Adipocyte (in vitro differentiated cells): ENCODE measurements at regions not wholly inside any gene's neighbourhood (a gene's known extent, or its start where the extent isn't known, plus 50 kb on each side); places are given as distances from the start of the nearest gene placed in this dataset.

ENCODE experiments used
- DNase-seq: peaks from one replicate; pipeline ENCODE4 v3.0.0-alpha.2; 2015; ENCODE audit warnings: low read depth
- H3K27me3 ChIP-seq: replicated peaks from 2 replicates; pipeline ENCODE4 v1.7.0; 2013; ENCODE audit warnings: mild to moderate bottlenecking, low read length, moderate library complexity; ENCODE audit not compliant: control insufficient read depth, insufficient read depth
- H3K36me3 ChIP-seq: 2 replicates; pipeline ENCODE4 v1.7.0; 2013; ENCODE audit warnings: low read length, mild to moderate bottlenecking, moderate library complexity; ENCODE audit not compliant: control insufficient read depth, insufficient read depth, severe bottlenecking
- H3K4me1 ChIP-seq: 2 replicates; pipeline ENCODE4 v1.7.0; 2013; ENCODE audit warnings: mild to moderate bottlenecking, low read length, moderate library complexity; ENCODE audit not compliant: control insufficient read depth, insufficient read depth
- H3K4me3 ChIP-seq: 2 replicates; pipeline ENCODE4 v1.7.0; 2013; ENCODE audit warnings: mild to moderate bottlenecking, low read length, moderate library complexity
- H3K9ac ChIP-seq: 2 replicates; pipeline ENCODE4 v1.7.0; 2013; ENCODE audit warnings: mild to moderate bottlenecking, low read length, moderate library complexity
- H3K9me3 ChIP-seq: 2 replicates; pipeline ENCODE4 v1.7.0; 2013; ENCODE audit warnings: mild to moderate bottlenecking, low read length, moderate library complexity; ENCODE audit not compliant: control insufficient read depth

DNA sequence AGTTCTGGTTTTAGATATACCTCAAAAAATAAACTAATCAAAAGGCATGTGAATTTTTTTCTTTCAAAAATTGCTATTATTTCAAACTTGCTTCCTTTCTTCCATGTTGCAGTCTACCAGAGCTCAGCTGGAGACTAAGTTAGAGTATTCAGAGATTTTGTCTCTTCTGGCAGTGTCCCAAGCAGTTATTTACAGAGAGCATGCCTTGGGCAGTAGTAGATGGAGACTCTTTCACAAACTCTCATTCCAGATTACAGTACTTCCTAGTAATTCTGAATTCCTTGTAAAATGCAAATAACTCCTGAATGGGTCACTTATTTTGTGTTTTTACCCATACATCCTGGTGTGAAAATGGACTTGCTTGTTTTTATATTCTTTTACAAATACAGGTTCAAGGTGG, 703.4 kb downstream of the EPHA7 start:
- H3K9me3 ChIP-seq: no peaks in the 10 kb centered on the region
- H3K36me3 ChIP-seq: no peaks in the 10 kb centered on the region
- H3K4me1 ChIP-seq: no peaks in the 10 kb centered on the region
- no peak for DNase-seq
- no peaks in the 10 kb centered on the region for H3K27me3 ChIP-seq
- no peak overlapping the region for H3K4me3 ChIP-seq
- no peak overlapping the region for H3K9ac ChIP-seq

DNA sequence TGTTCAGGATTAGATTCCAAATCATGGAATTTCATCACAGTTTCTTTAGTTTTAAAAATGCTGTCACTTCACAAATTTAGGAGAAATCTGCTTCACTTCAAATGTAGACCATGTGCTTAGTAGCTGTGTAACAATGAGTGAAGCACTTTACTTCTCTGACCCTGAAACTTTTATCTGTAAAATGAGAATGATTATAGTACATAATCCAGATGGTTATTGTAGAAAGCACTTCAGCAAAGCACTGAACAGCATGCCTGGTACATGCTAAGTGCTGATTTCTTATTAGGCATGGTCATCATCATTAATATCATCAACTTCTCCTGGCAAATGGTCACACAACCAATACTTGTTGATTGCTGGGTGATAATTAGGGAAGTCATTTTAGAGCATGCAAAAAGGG, 705.0 kb downstream of the EPHA7 start:
- Histone ChIP-seq H3K27me3 (no peaks in the 10 kb centered on the region), H3K4me3 (no peak overlapping the region), H3K9me3 (no peaks in the 10 kb centered on the region), H3K36me3 (no peaks in the 10 kb centered on the region), H3K9ac (no peak overlapping the region), H3K4me1 (no peaks in the 10 kb centered on the region)
- DNase-seq: no peak

DNA sequence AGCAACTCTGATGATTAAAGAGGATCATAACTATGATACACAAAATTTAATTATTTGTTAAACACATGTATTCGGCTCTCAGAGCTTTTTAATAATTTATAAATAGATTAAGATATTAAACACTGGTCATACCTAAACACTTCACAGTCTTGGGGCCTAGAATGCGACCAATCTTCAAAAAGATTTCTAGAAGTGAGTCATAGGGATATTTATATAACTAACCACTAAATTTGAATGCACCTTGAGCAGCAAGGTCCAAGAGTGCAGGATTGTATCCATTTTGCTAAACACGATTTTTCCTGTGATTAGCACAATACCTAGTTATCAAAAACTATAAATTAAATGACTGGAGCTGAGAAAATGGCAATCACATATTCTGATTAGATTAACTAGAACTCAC, 709.3 kb downstream of the EPHA7 start:
- H3K4me1 ChIP-seq: no peaks in the 10 kb centered on the region
- H3K4me3 ChIP-seq: no peak overlapping the region
- no peaks in the 10 kb centered on the region for H3K27me3 ChIP-seq
- no peaks in the 10 kb centered on the region for H3K9me3 ChIP-seq
- H3K9ac ChIP-seq: no peak overlapping the region
- DNase-seq: no peak
- no peaks in the 10 kb centered on the region for H3K36me3 ChIP-seq

DNA sequence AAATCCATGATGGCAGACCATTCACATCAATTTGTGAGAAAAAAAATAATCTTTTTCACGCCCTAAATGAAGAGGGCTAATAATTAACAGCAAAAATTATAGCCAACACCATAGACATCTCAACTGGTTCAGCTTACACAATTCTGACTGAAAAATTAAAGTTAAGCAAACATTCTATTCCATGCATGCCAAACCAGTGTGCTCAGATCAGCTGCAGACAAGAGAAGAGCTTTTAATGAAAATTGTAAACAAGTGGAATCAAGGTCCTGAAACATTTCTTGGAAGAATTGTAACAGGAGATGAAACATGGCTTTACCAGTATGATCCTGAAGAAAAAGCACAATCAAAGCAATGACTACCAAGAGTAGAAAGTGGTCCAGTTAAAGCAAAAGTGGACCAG, 710.4 kb downstream of the EPHA7 start:
- no peaks in the 10 kb centered on the region for H3K9me3 ChIP-seq
- H3K9ac ChIP-seq: no peak overlapping the region
- no peaks in the 10 kb centered on the region for H3K4me1 ChIP-seq
- H3K4me3 ChIP-seq: no peak overlapping the region
- no peaks in the 10 kb centered on the region for H3K27me3 ChIP-seq
- no peaks in the 10 kb centered on the region for H3K36me3 ChIP-seq
- no peak for DNase-seq

DNA sequence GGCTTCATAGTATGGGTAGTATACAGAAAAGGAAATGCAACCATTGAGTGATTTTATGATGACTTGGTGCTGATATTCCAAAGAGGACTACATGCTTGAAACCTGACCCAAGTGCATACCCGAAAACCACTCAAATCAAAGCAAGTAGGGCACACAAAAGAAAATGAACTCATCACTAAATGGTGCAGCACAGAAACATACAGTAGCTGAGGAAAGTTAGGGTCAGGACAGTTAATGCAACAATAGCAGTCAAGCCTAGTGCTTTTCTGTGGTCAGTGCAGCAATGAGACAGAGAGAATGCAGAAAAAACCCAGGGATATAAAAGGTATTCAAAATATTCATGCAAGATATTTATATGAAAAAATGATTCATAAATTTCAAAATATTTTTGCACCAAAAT, 711.1 kb downstream of the EPHA7 start:
- Histone ChIP-seq H3K36me3 (no peaks in the 10 kb centered on the region), H3K4me1 (no peaks in the 10 kb centered on the region), H3K27me3 (no peaks in the 10 kb centered on the region), H3K4me3 (no peak overlapping the region), H3K9me3 (no peaks in the 10 kb centered on the region), H3K9ac (no peak overlapping the region)
- no peak for DNase-seq

DNA sequence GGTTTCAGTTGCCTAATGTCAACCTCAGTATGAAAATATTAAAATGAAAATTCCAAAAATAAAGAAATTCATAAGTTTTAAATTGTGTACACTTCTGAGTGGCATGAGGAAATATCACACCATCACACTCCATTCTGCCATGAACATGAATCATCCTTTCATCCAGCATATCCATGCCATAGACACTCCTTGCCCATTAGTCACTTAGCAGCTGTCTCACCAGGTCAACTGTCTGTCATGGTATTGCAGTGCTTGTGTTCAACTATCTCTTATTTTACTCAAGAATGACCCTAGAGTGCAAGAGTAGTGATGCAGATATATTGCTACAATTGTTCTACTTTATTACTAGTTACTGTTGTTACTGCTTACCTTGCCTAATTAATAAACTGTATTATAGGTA, 712.4 kb downstream of the EPHA7 start:
- H3K36me3 ChIP-seq: no peaks in the 10 kb centered on the region
- no peaks in the 10 kb centered on the region for H3K27me3 ChIP-seq
- H3K4me3 ChIP-seq: no peak overlapping the region
- H3K9ac ChIP-seq: no peak overlapping the region
- no peaks in the 10 kb centered on the region for H3K9me3 ChIP-seq
- no peak for DNase-seq
- no peaks in the 10 kb centered on the region for H3K4me1 ChIP-seq

DNA sequence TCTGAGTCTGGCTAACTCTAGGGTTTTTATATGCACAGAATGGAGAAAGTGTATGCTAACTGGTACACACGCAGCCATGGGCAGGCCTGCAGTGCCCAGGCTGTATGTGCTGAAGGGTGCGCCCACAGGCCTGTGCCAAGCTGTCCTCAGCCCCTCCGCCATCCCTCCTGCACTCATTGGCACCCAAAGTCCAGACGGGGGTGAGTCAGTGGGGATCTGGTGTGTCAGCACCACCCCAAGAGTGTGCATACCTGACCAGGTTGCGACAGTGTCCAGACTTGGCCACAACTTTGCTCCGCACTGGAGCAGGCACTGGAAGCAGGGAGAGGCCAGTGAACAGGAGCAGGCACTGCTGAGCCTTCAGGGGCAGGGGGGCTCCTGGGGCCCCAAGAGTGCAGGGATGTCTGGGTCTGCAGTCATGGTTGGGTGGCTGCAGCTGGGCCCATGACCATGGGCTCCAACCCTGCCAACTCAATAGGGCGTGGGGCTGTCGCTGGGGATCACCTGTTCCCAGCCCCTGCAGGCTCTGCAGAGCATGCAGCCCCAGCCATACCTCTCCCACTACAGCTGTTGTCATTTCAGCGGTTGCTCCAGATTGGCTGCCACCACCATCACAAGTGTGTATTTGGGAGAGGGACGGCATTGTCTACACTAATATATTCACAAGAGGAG, 717.8 kb downstream of the EPHA7 start:
- Histone ChIP-seq H3K4me1 (no peaks in the 10 kb centered on the region), H3K9ac (no peak overlapping the region), H3K36me3 (no peaks in the 10 kb centered on the region), H3K9me3 (no peaks in the 10 kb centered on the region), H3K4me3 (no peak overlapping the region), H3K27me3 (no peaks in the 10 kb centered on the region)
- no peak for DNase-seq

DNA sequence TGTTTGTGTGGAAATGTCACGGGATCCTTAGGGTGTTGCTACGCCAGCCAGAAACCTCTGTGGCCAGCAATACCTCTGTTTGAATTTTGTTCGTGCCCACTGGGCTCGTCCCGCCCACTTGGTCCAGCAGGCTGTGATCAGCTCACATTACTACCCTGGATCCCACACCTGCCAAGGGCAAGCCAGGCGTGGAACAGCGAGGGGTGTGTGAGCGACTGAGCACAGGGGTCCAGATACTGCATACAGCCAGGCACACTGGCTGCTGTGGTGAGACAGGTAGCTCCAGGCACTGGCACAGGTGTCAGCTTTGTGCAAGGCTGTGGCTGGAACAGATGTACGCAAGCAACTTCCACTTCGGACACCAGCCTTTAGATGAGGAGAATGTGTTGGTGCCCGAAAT, 718.9 kb downstream of the EPHA7 start:
- no peak overlapping the region for H3K9ac ChIP-seq
- no peaks in the 10 kb centered on the region for H3K9me3 ChIP-seq
- H3K27me3 ChIP-seq: no peaks in the 10 kb centered on the region
- H3K36me3 ChIP-seq: no peaks in the 10 kb centered on the region
- H3K4me3 ChIP-seq: no peak overlapping the region
- H3K4me1 ChIP-seq: no peaks in the 10 kb centered on the region
- DNase-seq: no peak

DNA sequence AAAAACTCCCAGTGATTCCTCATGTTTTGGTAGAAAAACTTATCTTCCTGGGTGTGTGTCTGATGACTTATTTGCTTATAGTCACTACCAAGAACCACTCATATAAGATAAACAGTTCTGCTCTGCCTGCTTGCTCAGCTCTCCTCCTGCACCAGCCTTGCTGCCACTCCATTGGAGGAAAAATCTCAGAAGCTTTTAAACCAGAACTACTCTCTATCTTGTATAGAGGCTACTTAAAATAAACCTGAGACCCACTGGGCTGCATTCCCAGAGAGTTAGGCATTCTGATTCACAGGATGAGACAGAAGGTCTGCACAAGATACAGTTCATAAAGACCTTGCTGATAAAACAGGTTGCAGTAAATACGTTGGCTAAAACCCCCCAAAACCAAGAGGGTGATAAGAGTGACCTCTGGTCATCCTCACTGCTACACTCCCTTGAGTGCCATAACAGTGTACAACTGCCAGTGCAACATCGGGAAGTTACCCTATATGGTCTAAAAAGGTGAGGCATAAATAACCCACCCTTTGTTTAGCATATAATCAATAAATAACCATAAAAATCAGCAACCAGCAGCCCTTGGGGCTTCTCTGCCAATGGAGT, 728.3 kb downstream of the EPHA7 start:
- Histone ChIP-seq H3K36me3 (no peaks in the 10 kb centered on the region), H3K27me3 (no peaks in the 10 kb centered on the region), H3K4me1 (no peaks in the 10 kb centered on the region), H3K4me3 (no peak overlapping the region), H3K9ac (no peak overlapping the region), H3K9me3 (no peaks in the 10 kb centered on the region)
- no peak for DNase-seq

DNA sequence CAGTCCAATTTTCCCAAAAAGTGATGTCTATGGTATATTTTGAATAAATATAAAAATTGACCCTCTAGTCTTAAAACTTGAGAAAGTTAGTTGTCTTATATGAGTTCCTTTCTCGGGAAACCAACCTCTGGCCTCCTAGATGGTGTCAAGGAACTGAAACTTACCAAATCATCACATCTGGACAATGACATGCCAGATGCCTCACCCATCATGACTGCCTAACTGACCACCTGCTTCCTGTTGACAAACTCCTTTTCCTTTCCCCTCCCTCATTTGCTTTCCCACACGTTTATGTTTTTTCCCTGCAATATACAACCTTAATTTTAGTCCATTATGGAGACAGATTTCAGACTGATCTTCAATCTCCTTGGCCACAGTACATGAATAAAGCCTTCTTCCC, 731.0 kb downstream of the EPHA7 start:
- H3K4me3 ChIP-seq: no peak overlapping the region
- H3K9ac ChIP-seq: no peak overlapping the region
- DNase-seq: no peak
- no peaks in the 10 kb centered on the region for H3K36me3 ChIP-seq
- no peaks in the 10 kb centered on the region for H3K27me3 ChIP-seq
- no peaks in the 10 kb centered on the region for H3K4me1 ChIP-seq
- H3K9me3 ChIP-seq: no peaks in the 10 kb centered on the region

DNA sequence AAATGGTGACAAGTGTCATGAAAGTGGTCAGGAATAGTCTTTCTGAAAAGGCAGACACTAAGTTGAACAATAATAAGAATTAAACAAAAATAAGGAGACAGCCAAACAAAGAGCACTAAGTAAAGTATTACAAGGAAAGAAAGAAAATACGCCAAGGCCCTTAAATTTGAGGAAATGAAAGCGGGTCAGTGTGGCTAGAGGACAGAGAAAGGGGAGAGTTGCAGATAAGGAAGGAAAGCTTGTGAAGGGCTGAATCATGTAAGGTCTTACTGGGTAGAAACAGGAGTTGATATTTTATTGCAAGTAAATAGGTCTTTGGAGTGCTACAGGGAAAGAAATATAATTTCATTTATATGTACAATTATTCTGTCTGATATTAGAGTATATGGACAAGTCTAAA, 732.1 kb downstream of the EPHA7 start:
- H3K4me3 ChIP-seq: no peak overlapping the region
- no peaks in the 10 kb centered on the region for H3K36me3 ChIP-seq
- H3K4me1 ChIP-seq: no peaks in the 10 kb centered on the region
- H3K9me3 ChIP-seq: no peaks in the 10 kb centered on the region
- no peak for DNase-seq
- H3K9ac ChIP-seq: no peak overlapping the region
- no peaks in the 10 kb centered on the region for H3K27me3 ChIP-seq

DNA sequence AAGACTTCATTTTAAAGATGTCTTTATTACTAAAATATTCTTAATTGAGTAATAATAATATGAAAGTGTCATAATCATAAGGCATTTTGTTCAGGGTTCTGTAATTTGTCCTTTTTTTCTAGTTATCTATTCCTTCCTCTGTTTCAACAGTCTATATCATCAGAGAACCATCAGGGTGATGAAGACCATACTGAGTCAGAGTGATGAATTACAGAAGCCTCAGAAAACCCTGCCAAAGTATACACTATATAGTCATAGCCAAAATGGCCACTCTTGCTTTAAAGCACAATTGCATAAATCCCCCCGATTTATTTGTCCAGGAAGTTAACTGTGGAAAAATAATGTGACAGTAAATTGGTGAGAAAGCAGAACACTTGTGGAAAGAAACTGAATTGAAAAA, 735.0 kb downstream of the EPHA7 start:
- no peak overlapping the region for H3K9ac ChIP-seq
- no peaks in the 10 kb centered on the region for H3K36me3 ChIP-seq
- H3K4me1 ChIP-seq: no peaks in the 10 kb centered on the region
- H3K4me3 ChIP-seq: no peak overlapping the region
- no peak for DNase-seq
- H3K9me3 ChIP-seq: no peaks in the 10 kb centered on the region
- H3K27me3 ChIP-seq: no peaks in the 10 kb centered on the region
